Testis (tissue), 2 donors: ENCODE measurements at regions not wholly inside any gene's neighbourhood (a gene's known extent, or its start where the extent isn't known, plus 50 kb on each side); places are given as distances from the start of the nearest gene placed in this dataset.

Source experiments
- DNase-seq: peaks from one replicate; pipeline ENCODE4 v3.0.0-alpha.2; 2019
- H3K27ac ChIP-seq, 2 donors: fragments of 200-600 bp; sonication (generic); one replicate each; pipeline ENCODE4 v1.5.1; 2019
- H3K27me3 ChIP-seq: fragments of 200-600 bp; sonication (generic); one replicate; pipeline ENCODE4 v1.5.1; 2019
- H3K36me3 ChIP-seq: fragments of 200-600 bp; sonication (generic); one replicate; pipeline ENCODE4 v1.5.1; 2017; ENCODE audit warnings: low read depth; ENCODE audit errors: missing control alignments
- H3K4me1 ChIP-seq: fragments of 200-600 bp; sonication (generic); one replicate; pipeline ENCODE4 v1.5.1; 2019
- H3K4me3 ChIP-seq, 2 donors: fragments of 200-600 bp; sonication (generic); one replicate each; pipeline ENCODE4 v1.5.1; 2017 to 2019
- H3K9me3 ChIP-seq: fragments of 200-600 bp; sonication (generic); one replicate; pipeline ENCODE4 v1.5.1; 2017
- CTCF ChIP-seq, 3 experiments: fragments of 450-650 bp in 2 of 3; fragments of 200-600 bp in 1 of 3; sonication (generic) in 1 of 3; IDR thresholded peaks; one replicate each; pipeline ENCODE4 v1.5.1; 2016 to 2019; ENCODE audit warnings: antibody characterized with exemption in 3 of 3, mild to moderate bottlenecking in 2 of 3, moderate library complexity in 1 of 3
- POLR2A ChIP-seq: fragments of 450-650 bp; IDR thresholded peaks from one replicate; pipeline ENCODE4 v1.6.1; 2017; ENCODE audit warnings: antibody characterized with exemption, mild to moderate bottlenecking, moderate library complexity
- WGBS, 2 donors: methylation state at CpG; one replicate each; pipeline ENCODE4 v1.1.5; 2018; 5-methylcytosine and 5-hydroxymethylcytosine counted together
- intact Hi-C: fragments of 100-400 bp; cut with DNase I; formaldehyde crosslinking; loops from one replicate; pipeline ENCODE4 v1.15.1; 2023; ENCODE audit warnings: low total_unique reads

GRCh38 chr20:58058421-58059259 lies 169.8 kb downstream of the ANKRD60 start:
- no peak overlapping the region for H3K4me3 ChIP-seq
- WGBS, 2 donors, result 78 to 87% methylated on average over 6 to 8 of the region's 8 CpGs
- no peaks in the 10 kb centered on the region for H3K27me3 ChIP-seq
- peaks cover 10% of the 10 kb centered on the region for H3K4me1 ChIP-seq
- no peaks in the 10 kb centered on the region for H3K9me3 ChIP-seq
- intact Hi-C loops, result no loop called here
- H3K27ac ChIP-seq, result no peak overlapping the region
- TF ChIP-seq CTCF (IDR thresholded peaks at IDR 0.05) (no peak), POLR2A (no peak)
- peak; percentile 10 for DNase-seq
- H3K36me3 ChIP-seq, result no peaks in the 10 kb centered on the region

DNA sequence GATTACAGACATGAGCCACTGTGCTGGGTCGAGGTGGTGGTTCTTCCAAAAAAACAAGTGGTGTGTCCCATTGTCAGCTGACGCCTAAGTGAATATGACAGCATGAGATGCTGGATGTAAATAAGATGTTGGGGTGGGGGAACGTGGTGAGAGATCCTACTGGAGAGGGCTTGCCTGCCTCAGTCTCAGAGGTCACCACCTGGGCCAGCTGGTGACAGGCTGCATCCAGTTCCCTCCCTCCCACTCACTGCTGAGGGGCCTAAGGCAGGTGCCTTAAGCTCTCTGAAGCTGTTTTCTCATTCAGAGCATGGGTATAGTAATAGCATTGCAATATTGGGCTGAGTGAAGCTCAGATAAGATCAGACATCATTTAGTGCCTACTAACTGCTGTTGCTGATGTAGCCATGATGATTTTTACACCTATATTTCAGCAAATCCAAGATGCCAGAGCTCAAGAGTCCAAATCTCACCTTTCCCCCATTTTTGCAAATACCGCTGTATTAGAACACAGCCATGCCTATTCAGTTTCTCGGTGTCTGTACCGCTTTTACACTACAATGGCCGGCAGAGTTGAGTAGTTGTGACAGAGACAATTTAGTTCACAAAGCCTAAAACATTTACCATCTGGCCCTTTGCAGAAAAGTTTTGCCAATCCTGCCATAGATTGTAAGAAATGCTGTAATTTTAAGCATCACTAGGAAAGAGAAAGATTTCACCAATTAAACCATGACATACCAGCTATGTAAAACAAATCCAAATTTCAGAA lies 171.3 kb downstream of the ANKRD60 start:
- DNase-seq, result peak; percentile 0
- H3K36me3 ChIP-seq, result no peaks in the 10 kb centered on the region
- TF ChIP-seq CTCF (IDR thresholded peaks at IDR 0.05), result no peak
- TF ChIP-seq POLR2A, result no peak
- H3K27ac ChIP-seq, result no peak overlapping the region
- no peak overlapping the region for H3K4me3 ChIP-seq
- peaks cover 10% of the 10 kb centered on the region for H3K4me1 ChIP-seq
- 88 to 95% methylated on average over 7 of the region's 7 CpGs for WGBS, 2 donors
- no peaks in the 10 kb centered on the region for H3K9me3 ChIP-seq
- no peaks in the 10 kb centered on the region for H3K27me3 ChIP-seq
- intact Hi-C loops, result no loop called here

- intact Hi-C loops, result no loop called here
- peaks cover 10% of the 10 kb centered on the region for H3K4me1 ChIP-seq
- no peak overlapping the region for H3K27ac ChIP-seq
- TF ChIP-seq CTCF (IDR thresholded peaks at IDR 0.05) (no peak), POLR2A (no peak)
- 91 to 98% methylated on average over 8 to 10 of the region's 10 CpGs for WGBS, 2 donors
- no peaks in the 10 kb centered on the region for H3K9me3 ChIP-seq
- H3K27me3 ChIP-seq, result no peaks in the 10 kb centered on the region
- H3K36me3 ChIP-seq, result no peaks in the 10 kb centered on the region
- no peak overlapping the region for H3K4me3 ChIP-seq
- peak; percentile 7 for DNase-seq
These were observed 172.3 kb downstream of the ANKRD60 start for GRCh38 chr20:58056021-58056591.

- no peaks in the 10 kb centered on the region for H3K36me3 ChIP-seq
- no peaks in the 10 kb centered on the region for H3K27me3 ChIP-seq
- no peak overlapping the region for H3K4me3 ChIP-seq
- TF ChIP-seq POLR2A (no peak), CTCF (IDR thresholded peaks at IDR 0.05) (no peak)
- intact Hi-C loops, result no loop called here
- H3K27ac ChIP-seq, result peak overlapping the region in 1 of 2 donors; percentile 41
- 40 to 44% methylated on average over 8 to 11 of the region's 11 CpGs for WGBS, 2 donors
- H3K9me3 ChIP-seq, result no peaks in the 10 kb centered on the region
- peak; percentile 46 for DNase-seq
- H3K4me1 ChIP-seq, result peaks cover 10% of the 10 kb centered on the region
These were observed 173.6 kb downstream of the ANKRD60 start for GRCh38 chr20:58054780-58055373.
